HG03432 (cell line): ENCODE measurements at regions not wholly inside any gene's neighbourhood (a gene's known extent, or its start where the extent isn't known, plus 50 kb on each side); places are given as distances from the start of the nearest gene placed in this dataset.
A peak's percentile ranks its signal among the peaks of the same experiment; 100 is the strongest.
"Not testable (repeated sequence)": the region's sequence is repeated elsewhere in the genome, so short reads cannot be mapped to it uniquely, and the experiment has no call there.

Source experiments
- ATAC-seq: cut with Tn5 transposase; IDR thresholded peaks from one replicate; pipeline ENCODE4 v1.9.1; 2021; ENCODE audit warnings: mild to moderate bottlenecking, moderate library complexity; ENCODE audit not compliant: unreplicated experiment

DNA sequence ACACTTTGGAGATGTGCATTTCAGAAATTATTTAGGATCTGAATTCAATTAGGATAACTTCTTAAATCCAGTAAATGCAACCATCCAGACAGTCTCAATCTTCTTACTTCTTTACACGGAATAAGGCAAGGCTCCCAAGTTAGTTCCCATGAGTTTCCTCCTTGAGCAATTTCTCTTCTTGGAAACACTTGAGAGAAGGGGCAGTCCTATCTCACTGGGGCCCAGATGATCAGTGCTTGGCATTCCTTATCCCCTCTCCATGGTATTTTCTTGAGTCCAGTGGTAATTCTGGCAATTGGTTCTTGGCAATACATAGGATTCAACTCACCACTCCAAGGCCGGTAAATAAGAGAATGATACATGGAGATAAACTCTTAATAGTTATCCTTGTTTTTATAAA is 87.1 kb upstream of the PTHLH start:
- ATAC-seq, result no peak

GRCh38 chr12:28060871-28061270 is 88.3 kb upstream of the PTHLH start:
- ATAC-seq, result no peak

GRCh38 chr12:28063355-28063880 is 90.9 kb upstream of the PTHLH start:
- no peak for ATAC-seq

DNA sequence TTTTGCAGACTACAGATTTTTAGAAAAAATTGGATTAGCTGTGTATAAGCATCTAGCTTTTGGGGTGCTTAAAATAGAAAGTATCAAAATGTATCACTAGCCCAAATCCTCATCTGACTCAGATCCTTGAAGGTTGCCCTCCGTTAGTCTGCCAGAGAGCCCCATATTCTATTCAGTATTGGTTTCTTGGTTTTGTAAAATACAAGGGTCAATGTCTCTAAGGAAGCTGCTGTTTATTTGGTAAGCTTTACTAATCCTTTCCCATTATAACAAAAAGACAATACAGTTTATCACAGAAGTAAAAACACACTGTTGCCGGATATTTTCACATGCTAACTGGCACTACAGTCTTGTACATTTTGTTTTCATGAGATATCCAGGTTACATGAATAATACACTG is 92.8 kb upstream of the PTHLH start:
- ATAC-seq, result no peak

DNA sequence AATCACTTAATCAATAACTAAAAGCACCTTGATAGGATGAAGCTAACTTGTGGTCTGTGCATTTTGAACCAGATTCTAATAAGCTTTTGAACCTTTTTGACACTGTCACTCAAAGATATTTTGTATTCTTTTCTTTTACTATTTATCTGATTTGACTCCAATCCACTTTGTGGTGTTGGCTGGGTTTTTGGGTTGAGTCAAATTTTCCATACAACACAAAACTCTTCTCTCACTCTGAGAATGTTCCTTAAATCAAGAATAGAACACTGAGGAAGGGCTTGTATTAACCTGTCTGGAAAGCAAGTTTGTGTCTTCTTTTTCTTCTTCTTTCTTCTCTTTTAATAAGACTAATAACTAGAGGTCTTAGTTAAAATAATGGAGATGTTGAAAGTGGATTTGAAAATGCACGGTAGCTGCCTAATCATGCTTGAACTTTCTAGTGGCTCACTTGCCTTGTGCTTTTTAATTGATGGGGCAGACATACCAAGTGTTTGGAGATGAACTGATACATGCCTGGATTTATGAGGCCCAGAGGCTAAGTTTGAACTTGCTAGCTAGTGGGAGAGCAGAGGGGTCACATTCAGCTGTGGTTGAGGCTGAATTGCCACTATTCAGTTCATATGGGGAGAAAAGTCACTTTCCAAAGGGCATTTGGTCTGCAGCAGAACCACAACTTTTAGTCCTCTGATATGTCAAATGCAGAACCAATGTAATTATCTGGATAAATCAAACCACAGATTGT is 93.5 kb upstream of the PTHLH start:
- no peak for ATAC-seq

- ATAC-seq, result no peak
Measured at GRCh38 chr12:28066879-28067278, 94.3 kb upstream of the PTHLH start.

DNA sequence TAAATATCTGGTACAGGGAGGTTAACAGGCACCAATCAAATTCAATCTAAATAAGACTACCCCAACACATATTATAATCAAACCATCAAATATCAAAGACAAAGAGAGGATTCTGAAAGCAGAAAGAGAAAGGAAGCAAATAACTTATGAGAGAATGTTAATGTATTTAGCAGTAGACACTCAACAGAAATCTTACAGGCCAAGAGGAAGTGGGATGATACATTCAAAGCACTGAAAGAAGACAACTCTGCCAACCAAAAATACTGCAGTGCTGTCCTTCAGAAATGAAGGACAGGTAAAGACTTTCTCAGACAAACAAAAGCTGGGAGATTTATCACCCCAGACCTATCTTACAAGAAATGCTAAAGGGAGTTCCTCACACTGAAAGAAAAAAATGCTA is 95.9 kb upstream of the PTHLH start:
- no peak for ATAC-seq

GRCh38 chr12:28079539-28079938 is 107.0 kb upstream of the PTHLH start:
- no peak for ATAC-seq

DNA sequence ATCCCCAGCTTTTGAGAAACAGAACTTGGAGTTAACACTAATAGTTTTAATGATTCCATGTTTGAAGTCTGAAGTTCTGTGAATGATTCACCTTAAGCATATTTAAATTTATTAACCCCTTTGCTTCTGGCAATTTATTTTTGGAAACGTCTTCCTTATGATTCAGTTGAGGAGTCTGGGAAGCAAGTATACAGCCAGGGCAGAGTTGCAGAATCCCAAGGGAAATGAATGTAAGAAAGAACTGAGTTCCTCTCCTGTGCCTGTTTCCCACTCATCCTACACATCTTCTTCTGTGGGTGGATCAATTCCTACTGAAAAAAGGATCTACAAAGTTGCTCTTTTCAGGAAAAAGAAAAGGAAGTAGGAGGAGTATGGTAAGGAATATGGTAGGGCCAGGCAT is 108.2 kb upstream of the CCDC91 start:
- ATAC-seq, result no peak

DNA sequence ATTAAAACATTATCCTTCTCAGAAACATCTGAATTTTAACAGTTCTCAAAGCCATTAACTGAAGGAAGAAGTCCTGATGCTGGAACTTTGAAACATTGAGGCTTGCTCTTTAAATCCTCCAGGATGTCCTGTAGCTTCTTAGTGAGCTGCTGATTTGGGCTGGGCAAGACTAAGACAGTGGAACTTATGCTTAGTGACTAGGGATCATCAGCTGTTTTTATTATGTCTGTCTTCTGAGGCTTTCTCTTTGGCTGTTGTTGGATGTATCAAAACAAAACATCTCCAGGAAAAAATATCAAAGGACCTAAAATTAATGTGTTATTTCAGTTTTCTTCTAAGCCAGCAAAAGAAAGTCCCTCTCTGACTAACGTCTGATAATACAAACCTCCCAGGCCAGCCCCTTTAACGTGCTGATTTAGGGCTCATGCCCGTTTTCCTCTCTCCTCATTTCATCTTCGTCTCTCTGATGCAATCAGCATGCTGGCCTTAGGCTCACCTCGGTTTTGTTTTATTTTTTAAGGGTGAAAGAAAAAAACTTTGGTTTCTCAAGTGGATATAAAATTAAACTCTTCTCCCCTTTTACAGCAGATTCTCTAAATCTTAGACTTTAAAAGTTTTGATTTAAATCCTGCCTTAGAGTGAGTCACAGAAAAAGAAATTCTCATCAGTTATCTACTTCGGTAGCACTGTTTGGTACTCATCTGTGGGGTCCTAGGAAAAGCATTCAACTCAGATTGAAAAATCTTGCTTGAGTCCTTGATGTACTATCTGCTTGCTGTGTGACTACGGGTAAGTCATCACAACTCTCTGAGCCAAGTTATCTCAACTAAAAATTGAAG is 106.2 kb upstream of the CCDC91 start:
- ATAC-seq, result no peak

GRCh38 chr12:28086521-28087155 is 103.6 kb upstream of the CCDC91 start:
- peak; percentile 89 for ATAC-seq

GRCh38 chr12:28088566-28089272 is 101.5 kb upstream of the CCDC91 start:
- no peak for ATAC-seq

DNA sequence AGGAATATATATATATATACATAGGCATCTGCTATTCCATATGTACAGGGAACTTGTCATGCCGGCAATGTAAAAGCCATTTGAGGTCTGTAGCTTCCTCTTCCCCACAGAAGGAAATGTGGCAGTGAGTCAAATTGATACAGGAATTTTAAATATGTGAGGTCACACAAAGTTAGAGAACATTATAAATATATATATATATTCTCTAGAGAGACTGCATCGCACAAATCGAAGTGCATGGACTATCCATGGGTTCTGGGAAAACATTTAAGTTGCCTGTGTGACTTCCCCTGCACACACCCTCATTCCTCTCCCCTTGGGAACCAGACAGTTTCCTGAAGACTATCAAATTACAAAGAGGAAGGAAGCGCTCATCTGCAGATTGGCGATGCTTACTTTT is 100.9 kb upstream of the CCDC91 start:
- no peak for ATAC-seq

DNA sequence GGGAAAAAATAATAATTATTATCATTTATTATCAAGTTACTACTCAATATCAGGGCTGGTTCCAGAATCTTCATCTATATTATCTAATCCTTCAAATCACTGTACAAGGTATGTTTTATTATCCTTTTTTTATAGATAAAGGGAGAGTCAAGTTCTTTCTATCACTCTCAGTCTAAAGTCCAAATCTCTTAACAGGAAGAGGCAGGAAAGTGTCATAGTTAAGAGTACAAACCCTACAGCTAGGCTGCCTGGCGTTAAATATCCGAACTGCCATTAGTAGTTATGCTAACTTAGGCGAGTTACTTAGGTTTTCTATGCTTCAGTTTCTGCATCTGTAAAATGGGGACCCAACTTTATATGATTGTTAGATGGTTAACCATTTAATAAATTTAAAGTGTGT is 99.4 kb upstream of the CCDC91 start:
- no peak for ATAC-seq

DNA sequence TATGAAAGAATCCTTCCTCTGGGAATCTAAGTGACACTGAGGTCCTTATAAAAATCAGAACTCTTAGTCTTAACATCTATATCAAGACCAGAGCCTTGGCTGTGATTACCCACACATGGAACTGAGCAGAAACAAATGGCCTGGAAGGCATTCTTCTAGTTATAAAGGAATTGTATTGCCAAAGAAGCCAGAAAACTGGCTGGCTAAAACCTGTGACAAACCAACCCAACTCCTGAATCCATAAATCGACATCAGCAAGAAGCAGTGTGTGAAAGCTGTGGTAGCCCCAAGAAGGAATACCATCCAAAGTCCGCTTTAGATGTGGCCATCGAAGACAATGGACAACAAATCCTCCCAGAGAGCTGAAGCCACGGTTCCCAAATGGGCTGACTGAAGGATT is 97.9 kb upstream of the CCDC91 start:
- no peak for ATAC-seq

GRCh38 chr12:28096649-28097048 is 93.6 kb upstream of the CCDC91 start:
- ATAC-seq, result no peak

DNA sequence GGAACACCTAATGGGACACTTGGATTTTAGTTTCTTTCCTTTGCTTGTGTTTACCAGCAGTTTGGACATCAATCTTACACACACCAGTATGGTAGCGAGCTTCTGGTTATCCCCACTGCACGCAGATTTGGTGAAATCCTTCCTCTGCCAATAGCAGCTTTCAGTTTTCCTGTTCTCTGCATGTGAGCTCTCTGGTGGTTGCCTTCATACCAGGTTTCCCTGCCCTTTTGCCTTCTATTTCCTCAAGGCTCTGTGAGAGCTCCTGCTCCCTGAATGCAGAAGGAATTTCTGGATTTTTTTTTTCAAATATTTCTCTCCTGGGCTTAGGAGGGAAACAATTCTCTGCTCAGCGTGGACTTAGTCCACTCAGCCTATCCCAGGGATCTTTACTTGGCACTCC is 93.0 kb upstream of the CCDC91 start:
- ATAC-seq, result no peak

GRCh38 chr12:28099245-28099644 is 91.0 kb upstream of the CCDC91 start:
- ATAC-seq, result not testable (repeated sequence)

DNA sequence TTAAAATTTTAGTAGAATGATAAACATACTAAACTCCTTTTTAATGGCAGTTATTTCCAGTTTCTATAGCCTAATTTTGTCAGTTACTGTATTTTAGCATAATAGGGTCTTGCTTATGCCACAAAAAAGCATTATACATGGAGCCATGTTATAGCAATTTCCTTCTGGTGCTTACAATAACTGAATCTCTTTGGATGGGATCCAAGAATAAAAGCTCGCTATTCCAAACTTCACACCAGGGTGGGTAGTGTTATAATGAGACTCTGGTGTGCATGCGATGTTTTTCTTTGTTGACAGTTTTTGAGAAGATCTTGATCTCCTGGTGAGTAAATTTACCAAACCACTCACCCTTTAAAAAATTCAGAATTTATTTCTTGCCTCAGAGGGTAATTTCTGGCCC is 90.4 kb upstream of the CCDC91 start:
- no peak for ATAC-seq

DNA sequence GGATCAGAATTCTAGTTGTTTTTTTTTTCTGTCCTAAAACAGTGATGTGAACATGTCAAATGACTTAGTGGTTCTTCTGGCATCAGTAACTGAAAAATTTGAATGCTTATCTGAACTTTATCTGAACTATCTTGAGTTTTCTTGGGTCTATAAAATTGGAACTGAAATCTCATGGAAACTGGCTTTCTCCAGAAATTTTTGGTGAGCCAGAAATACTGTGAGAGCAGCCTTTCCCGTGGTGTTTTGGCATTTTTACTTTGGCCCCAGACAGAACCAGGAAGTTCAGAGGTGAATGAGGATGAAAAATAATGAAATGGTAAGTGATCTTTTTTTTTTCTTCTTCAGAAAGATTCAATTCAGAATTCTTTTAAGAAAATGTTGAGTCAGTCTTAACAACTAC is 89.5 kb upstream of the CCDC91 start:
- ATAC-seq, result no peak

DNA sequence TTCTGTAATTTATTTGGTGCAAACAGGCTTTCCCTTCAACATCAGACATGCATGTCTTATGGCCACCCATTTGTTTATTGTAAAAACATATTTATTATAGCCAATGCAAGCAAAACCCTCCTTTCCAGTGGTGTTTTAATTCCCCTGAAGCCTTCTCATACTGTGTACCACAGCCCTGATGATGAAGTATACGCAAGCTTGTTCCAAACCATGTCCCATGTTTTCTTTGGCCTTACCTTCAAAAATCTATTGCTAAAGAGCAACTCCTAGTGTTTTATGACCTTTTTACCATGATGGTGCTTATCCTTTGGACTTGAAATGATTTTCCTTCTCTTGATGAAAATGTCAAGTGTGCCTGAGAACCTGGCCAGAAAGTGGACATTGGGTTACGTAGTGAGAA is 85.9 kb upstream of the CCDC91 start:
- no peak for ATAC-seq
